ENCODE measurements at regions not wholly inside any gene's neighbourhood (a gene's known extent, or its start where the extent isn't known, plus 50 kb on each side); places are given as distances from the start of the nearest gene placed in this dataset.

- no peak for ATAC-seq
- Histone ChIP-seq H3K27ac (no peak overlapping the region), H3K27me3 (no peaks in the 10 kb centered on the region), H3K4me1 (peaks cover 0 to 22% (median 0%) of the 10 kb centered on the region in 12 donors), H3K36me3 (no peaks in the 10 kb centered on the region), H3K4me3 (no peak overlapping the region), H3K9me3 (no peaks in the 10 kb centered on the region)
- TF ChIP-seq CTCF (IDR thresholded peaks at IDR 0.05) (no peak), POLR2A (IDR thresholded peaks at IDR 0.05) (no peak)
- intact Hi-C loops (cut with DNase I), result no loop called here
- WGBS, 4 donors, result 90 to 100% (median 96%) methylated on average over 1 of the region's 1 CpG
- no peak for DNase-seq
Measured at GRCh38 chr7:17121671-17122070, 176.8 kb upstream of the AHR start.

- H3K27me3 ChIP-seq, result no peaks in the 10 kb centered on the region
- intact Hi-C loops (cut with DNase I), result no loop called here
- H3K27ac ChIP-seq, result peak overlapping the region in 2 of 12 donors; percentile 4 to 78
- H3K9me3 ChIP-seq, result no peaks in the 10 kb centered on the region
- no peaks in the 10 kb centered on the region for H3K36me3 ChIP-seq
- WGBS, 4 donors, result 71 to 77% (median 75%) methylated on average over 4 of the region's 4 CpGs
- H3K4me3 ChIP-seq, result no peak overlapping the region
- peaks cover 0 to 32% (median 0%) of the 10 kb centered on the region in 12 donors for H3K4me1 ChIP-seq
- TF ChIP-seq CTCF (IDR thresholded peaks at IDR 0.05) (no peak), POLR2A (IDR thresholded peaks at IDR 0.05) (no peak)
- DNase-seq (no peak), ATAC-seq (peak in 3 of 4 donors; percentile 18 to 65 (median 38))
Measured at GRCh38 chr7:17123020-17123419, 175.4 kb upstream of the AHR start.

GRCh38 chr7:17126413-17127268, 171.8 kb upstream of the AHR start:
- Histone ChIP-seq H3K27me3 (no peaks in the 10 kb centered on the region), H3K4me3 (no peak overlapping the region), H3K9me3 (no peaks in the 10 kb centered on the region), H3K36me3 (no peaks in the 10 kb centered on the region), H3K4me1 (peaks cover 0 to 30% (median 0%) of the 10 kb centered on the region in 12 donors), H3K27ac (no peak overlapping the region)
- ATAC-seq, result no peak
- no peak for DNase-seq
- WGBS, 4 donors, result 89 to 94% (median 90%) methylated on average over 3 of the region's 3 CpGs
- intact Hi-C loops (cut with DNase I), result no loop called here
- TF ChIP-seq POLR2A (IDR thresholded peaks at IDR 0.05) (no peak), CTCF (IDR thresholded peaks at IDR 0.05) (no peak)

GRCh38 chr7:17129218-17129617, 169.2 kb upstream of the AHR start:
- DNase-seq (no peak), ATAC-seq (no peak)
- intact Hi-C loops (cut with DNase I), result no loop called here
- TF ChIP-seq POLR2A (IDR thresholded peaks at IDR 0.05), result no peak
- TF ChIP-seq CTCF (IDR thresholded peaks at IDR 0.05), result no peak
- H3K36me3 ChIP-seq, result no peaks in the 10 kb centered on the region
- no peak overlapping the region for H3K27ac ChIP-seq
- no peak overlapping the region for H3K4me3 ChIP-seq
- WGBS, 4 donors, result 69 to 82% (median 77%) methylated on average over 2 of the region's 2 CpGs
- H3K9me3 ChIP-seq, result no peaks in the 10 kb centered on the region
- no peaks in the 10 kb centered on the region for H3K27me3 ChIP-seq
- H3K4me1 ChIP-seq, result peaks cover 0 to 10% (median 0%) of the 10 kb centered on the region in 12 donors
